HG02870 (cell line): ENCODE measurements at regions not wholly inside any gene's neighbourhood (a gene's known extent, or its start where the extent isn't known, plus 50 kb on each side); places are given as distances from the start of the nearest gene placed in this dataset.
A peak's percentile ranks its signal among the peaks of the same experiment; 100 is the strongest.
"Not testable (repeated sequence)": the region's sequence is repeated elsewhere in the genome, so short reads cannot be mapped to it uniquely, and the experiment has no call there.

Experiments used
- ATAC-seq: cut with Tn5 transposase; IDR thresholded peaks from one replicate; pipeline ENCODE4 v1.9.1; 2021; ENCODE audit warnings: mild to moderate bottlenecking, moderate library complexity; ENCODE audit not compliant: unreplicated experiment

- no peak for ATAC-seq
These were observed 225.0 kb upstream of the TENT5A start for GRCh38 chr6:81977486-81977885.

GRCh38 chr6:81969814-81970213, 217.3 kb upstream of the TENT5A start:
- ATAC-seq, result no peak

- ATAC-seq, result no peak
These were observed 216.5 kb upstream of the TENT5A start for GRCh38 chr6:81969011-81969410.

DNA sequence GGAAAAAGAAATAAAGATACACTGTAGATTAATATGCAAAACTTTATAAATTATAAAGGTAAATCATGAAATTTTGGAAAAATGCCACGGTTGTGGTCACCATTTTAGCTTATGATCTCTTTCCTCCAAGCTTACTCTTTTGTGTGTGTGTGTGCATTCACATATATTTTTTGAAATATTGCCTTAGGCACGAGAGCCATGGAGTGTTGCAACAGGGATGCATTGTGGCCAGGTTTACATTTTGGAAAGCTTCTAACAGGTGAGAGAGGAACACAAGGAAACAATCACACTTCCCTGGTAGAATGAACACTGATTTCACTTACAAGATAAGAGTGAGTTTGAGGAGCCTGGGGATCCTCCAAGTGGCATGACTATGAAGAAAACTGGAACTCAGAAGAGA, 214.5 kb upstream of the TENT5A start:
- ATAC-seq, result no peak

- no peak for ATAC-seq
These were observed 209.7 kb upstream of the TENT5A start for GRCh38 chr6:81962198-81962597.

DNA sequence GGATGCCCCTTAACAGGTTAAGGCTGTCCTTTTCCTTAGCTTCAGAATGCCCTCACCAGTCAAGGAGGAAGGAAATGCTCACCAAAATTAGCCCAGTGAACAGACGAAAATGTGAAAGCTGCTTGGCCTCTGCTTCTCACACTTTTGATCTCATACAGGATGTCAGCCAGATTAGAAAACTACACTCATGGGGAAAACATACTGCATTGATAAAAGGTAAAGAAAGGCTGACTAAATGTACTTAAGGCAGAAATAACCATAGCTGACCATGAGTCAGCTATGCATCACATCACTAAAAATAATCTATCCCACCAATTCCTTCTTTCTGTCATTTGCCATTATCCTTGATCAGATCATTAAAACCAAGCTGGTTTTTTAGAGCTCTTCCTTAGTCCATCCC, 198.4 kb upstream of the TENT5A start:
- ATAC-seq, result peak; percentile 59

DNA sequence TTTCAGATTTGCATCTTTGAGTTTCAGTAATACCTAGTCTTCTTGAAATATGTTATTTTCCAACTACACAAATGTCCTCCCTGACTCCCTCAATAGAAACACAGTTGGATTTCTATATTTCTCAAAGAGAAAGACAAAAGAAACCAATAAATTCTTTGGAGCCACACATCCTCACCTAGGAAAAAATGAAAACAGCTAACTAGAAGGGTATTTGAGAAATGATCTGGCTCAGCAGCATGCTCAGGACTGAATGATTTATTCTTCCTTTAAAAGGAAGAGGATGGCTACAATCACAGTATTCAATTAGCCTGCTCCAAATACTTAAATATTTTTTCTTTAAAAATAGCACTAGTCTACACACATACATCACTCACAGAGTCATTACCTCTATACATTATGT, 196.4 kb upstream of the TENT5A start:
- no peak for ATAC-seq

DNA sequence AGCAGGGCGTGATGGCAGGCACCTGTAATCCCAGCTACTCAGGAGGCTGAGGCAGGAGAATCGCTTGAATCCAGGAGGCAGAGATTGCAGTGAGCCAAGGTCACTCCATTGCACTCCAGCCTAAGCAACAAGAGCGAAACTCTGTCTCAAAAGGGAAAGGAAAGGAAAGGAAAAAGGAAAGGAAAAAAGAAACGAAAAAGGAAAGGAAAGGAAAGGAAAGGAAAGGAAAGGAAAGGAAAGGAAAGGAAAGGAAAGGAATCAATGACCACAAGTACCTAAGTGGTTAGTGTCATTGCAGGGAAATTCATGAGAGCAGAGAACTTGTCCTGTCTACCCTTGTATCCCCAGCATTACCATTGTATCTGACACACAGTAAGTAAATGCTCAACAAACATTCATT, 195.7 kb upstream of the TENT5A start:
- not testable (repeated sequence) for ATAC-seq

GRCh38 chr6:81944661-81945060, 192.2 kb upstream of the TENT5A start:
- ATAC-seq, result no peak

GRCh38 chr6:81942842-81943241, 190.4 kb upstream of the TENT5A start:
- not testable (repeated sequence) for ATAC-seq

DNA sequence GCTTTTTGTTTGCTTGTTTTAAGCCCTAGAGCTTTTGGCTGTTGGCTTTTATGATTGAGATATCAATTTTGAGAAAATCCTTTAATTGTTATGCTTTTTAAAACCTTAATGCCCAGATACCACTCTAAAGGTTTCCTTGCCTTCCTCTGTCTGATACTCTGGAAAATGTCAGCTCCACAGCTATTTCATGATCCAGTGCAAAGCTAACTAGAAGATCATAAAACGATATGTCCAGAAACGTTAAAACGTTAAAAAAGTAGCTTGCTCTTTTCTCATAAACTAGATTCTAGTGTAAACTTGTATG, 189.5 kb upstream of the TENT5A start:
- ATAC-seq, result no peak

DNA sequence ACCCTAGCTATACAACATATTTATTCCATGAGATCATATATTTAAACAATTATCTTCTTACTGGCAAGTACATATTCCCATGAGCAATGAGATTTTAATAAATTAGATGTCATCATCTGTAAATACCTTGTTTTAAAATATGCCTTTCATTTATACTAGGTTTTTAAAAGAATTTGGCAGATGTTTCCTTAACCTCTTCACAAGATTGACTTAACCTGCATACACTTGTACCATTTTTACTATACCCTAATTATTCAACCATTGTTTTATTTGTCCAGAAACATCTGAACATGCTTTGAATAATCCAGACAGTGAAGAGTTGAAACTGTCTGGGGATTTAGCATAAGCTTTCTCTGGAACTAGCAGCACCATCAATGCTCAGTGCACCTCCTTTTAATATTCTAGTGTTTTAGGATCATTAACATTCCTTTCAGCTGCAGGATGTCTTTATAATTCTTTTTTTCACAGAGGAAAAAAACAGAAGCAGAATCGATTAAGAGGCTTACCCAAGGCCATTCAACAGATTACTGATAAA, 188.0 kb upstream of the TENT5A start:
- ATAC-seq, result no peak

DNA sequence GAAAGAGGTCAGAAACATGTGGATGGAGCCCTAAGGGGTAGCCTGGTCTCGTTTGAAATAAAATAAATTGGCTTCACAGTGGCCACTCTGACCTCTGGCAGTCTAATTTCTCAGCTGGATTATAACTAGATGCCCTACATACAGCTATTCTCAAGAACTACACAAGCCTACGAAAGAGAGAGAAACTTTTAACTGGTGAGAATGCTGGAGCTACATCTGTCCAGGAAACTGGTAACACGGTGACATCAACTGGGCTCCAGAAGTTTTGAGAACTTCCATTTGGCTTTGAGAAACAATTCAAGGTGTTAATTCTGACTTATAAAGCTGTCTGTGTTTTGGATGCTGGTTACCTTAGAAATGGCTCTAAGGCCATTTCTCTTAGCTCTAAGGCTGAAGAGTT, 187.3 kb upstream of the TENT5A start:
- ATAC-seq, result no peak

GRCh38 chr6:81938991-81939732, 186.7 kb upstream of the TENT5A start:
- ATAC-seq, result no peak

- ATAC-seq, result peak; percentile 69
These were observed 185.8 kb upstream of the TENT5A start for GRCh38 chr6:81938014-81938856.

- ATAC-seq, result no peak
These were observed 184.9 kb upstream of the TENT5A start for GRCh38 chr6:81937296-81937937.

GRCh38 chr6:81934936-81935335, 182.5 kb upstream of the TENT5A start:
- ATAC-seq, result no peak

- no peak for ATAC-seq
These were observed 181.1 kb upstream of the TENT5A start for GRCh38 chr6:81933608-81934051.

DNA sequence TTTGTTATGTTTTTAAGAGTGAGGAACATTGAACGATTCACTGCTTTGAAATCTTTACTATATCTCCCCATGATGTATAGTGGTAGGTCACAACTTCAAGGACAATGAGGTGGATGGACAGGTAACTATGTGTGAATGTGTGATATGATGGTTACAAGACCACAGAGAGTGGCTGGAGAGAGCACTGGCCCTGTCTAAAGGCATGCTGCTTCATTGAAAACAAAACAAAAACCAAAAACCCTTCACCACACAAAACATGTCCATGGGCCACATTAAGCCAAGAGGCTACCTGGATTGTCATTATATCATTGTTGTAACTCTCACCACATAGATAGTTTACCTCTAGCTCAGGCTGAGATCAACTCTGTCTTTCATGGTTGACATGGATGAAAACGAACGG, 180.6 kb upstream of the TENT5A start:
- no peak for ATAC-seq

DNA sequence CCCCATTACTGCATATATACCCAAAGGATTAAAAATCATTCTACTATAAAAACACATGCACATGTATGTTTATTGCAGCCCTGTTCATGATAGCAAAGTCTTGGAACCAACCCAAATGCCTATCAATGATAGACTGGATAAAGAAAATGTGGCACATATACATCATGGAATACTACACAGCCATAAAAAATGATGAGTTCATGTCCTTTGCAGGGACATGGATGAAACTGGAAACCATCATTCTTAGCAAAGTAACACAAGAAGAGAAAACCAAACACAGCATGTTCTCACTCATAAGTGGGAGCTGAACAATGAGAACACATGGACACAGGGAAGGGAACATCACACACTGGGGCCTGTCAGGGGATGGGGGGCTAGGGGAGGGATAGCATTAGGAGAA, 180.0 kb upstream of the TENT5A start:
- ATAC-seq, result not testable (repeated sequence)

DNA sequence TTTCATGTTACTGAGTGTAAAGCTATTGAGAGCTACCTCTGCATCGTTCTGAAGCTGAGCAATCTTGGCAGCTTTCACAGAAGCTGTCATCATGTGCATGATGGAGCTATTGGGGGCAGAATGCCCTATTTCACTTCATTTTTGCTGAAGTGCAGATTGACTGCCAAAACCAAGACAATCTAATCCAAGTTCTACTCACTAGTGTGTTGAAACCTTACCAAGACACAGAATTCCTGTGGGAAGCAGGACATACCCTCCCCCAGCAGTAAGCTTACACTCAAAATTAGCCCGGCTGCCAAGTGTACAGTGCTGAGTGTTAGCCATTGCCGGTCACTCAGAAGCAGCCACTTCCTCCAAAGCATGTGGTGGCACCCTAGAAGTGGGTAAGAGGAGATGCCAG, 177.3 kb upstream of the TENT5A start:
- no peak for ATAC-seq

DNA sequence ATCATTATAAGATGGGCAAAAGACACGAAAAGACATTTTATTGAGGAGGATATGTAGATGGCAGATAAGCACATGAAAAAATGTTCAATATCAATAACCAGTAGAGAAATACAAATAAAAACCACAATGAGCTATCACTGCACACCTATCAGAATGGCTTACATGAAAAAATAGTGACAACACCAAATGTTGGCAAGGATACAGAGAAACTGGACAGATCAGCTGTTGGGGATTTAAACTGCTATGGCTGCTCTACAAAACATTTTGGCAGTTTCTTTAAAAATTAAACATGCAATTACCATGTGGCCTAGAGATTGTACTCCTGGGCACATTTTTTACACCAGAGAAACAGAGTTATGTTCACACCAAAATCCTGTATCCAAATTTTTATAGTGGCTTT, 172.7 kb upstream of the TENT5A start:
- no peak for ATAC-seq
